COR-L47 (cell line): ENCODE measurements at regions not wholly inside any gene's neighbourhood (a gene's known extent, or its start where the extent isn't known, plus 50 kb on each side); places are given as distances from the start of the nearest gene placed in this dataset.

Experiments used
- DNase-seq: peaks from one replicate; lab custom pipeline; 2025; lab: John Stamatoyannopoulos, UW

DNA sequence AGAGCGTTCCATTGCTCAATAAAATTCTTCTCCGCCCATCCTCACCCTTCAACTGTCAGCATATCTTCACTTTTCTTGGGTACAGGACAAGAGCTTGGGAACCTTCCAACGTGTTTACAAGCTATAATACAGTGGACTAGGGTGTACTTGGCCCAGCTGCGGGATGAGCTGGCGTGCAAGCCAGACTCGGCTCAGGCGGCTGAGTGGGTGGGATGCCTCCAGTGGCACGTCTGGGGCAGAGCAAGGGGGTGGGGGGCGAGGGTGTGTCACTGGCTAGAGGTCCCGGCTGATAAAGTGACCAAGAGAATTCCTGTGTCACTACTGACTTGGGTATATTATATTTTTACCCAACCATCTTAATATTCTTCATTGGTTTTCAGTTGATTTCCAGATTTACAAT lies 179.7 kb downstream of the EVA1A start:
- no peak for DNase-seq

DNA sequence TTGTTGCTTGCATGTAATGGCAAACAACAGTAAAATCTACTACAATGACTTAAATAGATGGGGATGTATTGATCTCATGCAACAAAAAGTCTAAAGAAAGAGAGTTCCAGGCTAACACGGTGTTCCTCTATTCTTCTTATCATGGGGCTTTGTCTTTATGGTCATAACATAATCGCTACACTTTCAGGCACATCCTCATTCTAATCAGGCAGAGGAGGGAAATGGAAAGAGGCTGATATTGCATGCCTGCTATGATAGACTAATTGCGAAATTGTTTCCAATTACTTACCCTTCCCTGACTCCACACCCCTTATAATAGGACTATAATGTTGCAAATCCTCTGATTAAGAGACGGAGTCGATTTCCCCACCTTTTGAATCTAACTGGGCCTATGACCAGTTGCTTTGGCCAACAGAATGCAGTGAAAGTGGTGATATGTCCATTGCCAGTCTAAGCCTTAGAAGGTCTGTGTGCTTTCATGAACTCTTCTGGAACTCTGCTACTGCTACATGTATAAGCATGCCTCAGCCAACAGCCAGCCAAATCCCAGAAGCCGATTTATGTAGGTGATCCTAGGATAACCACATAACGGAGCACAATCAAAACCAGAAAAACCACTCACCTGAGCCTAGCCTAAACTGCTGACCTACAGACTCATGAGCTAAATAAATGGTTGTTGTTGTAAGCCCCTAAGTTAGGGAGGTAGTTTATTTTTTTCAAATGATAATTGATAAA lies 180.3 kb upstream of the TACR1 start:
- DNase-seq: no peak

DNA sequence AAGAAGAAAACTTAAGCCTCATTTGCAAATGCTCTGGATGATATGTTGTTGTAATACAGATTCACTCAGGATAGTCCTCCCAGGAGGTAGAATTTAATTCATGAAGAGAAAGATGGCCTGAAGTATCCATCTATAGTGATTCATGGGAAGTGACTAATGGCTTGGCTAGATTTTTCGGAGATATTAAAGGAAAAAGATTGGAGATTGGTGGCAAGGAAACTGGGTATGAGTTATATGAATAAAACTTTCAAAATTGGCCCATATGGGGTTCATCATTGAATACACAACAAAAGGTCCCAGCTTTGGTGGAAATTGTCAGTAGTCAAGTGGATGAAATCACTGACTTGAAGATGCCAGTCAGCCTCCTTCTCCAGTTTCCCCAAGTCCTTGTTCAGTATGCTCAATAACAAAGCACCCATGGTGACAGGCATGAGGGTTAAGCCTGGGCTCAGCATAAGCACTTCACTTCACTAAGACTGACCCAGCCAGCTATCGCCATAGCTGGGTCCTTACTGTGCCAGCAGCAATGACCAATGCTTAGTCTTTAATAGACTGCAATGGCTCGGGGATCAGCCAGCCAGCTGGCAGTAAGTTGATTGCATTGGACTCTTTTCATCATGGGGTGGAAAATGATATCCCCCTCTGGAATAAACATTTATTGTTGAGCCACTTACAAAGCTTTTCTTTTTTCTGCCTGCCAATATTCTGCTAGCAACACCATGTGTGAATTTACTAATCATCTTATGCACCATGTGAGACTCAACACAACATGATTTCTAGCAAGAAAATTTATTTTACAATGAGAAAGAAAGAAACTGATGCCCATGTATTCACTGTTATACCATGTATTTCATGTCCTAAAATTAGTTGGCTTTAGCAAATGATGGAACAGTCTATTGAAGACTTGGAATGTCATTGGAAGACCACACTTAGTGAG lies 176.6 kb upstream of the TACR1 start:
- DNase-seq: no peak

DNA sequence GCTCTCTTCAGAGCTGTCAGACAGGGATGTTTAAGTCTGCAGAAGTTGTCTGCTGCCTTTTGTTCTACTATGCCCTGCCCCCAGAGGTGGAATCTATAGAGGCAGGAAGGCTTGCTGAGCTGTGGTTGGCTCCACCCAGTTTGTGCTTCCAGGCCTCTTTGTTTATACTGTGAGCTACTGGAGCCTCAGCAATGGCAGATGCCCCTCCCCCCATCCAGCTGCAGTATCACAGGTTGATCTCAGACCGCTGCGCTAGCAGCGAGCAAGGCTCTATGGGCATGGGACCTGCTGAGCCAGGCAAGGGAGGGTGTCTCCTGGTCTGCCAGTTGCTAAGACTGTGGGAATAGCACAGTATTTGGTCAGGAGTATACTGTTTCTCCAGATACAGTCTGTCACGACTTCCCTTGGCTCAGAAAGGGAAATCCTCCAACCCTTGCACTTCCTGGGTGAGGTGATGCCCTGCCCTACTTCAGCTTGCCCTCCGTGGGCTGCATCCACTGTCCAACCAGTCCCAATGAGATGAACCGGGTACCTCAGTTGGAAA lies 175.2 kb upstream of the TACR1 start:
- DNase-seq: peak; percentile 68

DNA sequence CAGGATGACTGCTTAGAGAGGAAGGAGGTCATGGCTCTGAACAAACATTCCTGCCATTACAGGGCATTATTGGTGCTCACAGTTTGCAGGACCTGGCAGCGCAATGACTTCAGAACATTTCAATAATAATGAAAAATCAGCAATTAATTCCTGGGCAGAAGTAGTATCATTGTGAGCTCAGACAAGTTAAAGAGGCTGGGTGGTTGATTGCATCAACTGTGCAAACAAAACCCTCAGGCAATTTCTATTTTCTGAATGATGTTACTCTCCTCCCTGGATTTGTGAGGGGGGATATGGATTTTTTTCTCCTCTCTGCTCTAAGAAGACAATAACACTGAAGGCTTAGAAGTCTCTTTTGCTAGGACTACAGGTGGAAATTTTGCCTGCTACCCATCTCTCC lies 168.1 kb upstream of the TACR1 start:
- peak; percentile 24 for DNase-seq

DNA sequence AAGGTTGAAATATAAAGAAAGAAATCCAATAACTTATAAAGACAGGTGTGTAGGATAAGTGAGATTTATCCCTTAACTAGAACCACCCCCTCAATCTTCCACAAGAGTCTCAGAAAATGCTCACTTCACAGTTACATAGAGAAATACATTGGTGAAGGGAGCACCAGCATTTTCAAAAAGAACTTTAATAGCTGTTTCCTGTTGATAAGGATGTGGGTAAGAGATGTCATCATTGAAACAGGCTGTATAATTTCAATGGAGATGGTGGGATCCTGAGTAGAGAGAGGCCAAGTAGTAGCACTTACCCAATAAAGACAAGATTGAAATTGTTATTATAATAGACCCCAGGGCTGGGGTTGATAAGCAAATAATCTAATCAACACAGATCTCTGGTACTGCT lies 162.2 kb upstream of the TACR1 start:
- DNase-seq: no peak

DNA sequence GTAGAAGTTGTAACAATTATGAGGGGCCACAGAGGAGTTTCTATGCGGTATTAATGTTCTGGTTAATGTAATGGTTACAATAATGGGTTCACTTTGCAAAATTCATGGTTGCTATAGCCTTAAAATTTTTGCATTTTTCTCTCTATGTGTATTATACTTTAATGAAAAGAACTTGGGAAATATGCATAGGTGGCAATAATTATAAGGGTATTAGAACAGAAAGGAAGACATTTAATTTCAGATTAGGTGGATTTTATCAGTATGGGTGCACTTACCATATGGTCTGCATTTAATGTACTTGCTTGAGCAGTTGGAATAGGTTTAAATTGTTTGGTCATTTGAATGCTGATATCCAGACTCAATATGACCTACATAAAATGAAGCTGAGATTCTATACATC lies 161.6 kb upstream of the TACR1 start:
- no peak for DNase-seq

DNA sequence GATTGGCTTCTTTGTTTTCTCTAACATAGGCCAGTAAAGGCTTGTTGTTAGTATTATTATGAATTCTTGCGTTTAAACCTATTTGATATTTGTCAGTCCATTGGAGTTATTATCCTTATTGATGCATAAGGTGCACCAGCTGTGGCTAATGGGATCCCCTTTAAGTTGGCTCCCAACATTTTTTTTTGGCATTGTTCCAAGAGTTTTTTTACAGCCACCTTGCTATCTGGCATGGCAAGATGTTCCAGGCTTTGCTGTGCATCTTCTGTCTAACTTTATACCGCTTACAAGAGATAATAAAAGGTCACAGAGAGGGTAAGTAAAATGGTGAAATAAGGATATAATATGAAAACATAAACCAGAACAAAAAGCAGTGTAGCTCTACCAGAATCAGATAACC lies 157.5 kb upstream of the TACR1 start:
- no peak for DNase-seq

DNA sequence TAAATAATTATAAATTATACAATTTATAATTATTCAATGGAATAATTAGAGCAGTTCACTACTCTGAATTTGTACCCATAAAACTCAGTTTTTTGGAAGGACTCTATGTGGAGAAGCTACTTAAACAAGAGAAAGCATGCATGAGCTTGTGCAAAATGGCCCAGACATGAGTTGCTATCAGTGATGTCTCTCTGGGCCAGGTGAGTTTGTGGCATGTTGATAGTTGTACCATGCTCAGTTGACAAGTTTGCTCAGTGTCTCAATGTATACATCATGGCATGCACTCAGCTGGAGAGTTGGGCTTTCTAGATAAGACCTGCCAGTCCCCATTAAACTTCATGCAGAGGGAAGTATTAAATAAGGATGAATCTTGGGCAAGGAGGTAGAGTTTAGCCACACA lies 153.8 kb upstream of the TACR1 start:
- DNase-seq: no peak

DNA sequence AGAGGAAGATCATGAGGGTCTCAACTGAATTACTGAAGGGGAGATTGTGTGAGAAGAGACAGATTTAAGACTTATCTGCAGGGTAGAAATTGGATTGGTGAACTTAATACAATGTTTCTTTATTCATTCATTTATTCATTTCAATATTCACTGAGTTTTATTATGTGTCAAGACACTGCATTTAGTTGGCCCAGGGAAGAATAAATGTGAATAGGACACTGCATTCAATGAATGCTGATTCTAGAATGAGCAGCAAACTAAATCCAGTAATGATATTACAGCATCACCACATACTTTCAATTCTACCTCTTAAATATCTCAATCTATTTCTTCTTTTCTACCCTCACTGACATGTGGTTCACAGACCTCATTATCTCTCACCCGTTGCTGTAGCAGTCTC lies 149.0 kb upstream of the TACR1 start:
- no peak for DNase-seq

DNA sequence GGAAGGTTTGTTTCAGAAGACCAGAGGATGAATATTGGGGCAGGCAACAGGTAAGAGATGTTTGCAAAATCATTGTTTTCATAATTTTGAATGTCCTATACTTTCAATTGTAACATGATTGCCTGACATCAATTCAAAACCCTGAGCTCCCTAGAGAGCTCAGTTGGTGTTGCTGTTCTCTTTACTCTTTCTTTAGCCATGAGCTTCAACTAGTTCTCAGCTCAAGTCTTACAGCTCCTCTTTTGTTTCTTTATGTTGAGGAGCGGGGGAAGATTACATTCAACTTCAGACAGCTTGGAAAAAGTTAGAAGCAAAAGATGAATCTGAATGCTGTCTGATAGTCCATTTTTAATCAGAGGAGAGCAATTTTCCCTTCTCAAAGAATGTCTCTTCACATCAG lies 144.8 kb upstream of the TACR1 start:
- DNase-seq: no peak

DNA sequence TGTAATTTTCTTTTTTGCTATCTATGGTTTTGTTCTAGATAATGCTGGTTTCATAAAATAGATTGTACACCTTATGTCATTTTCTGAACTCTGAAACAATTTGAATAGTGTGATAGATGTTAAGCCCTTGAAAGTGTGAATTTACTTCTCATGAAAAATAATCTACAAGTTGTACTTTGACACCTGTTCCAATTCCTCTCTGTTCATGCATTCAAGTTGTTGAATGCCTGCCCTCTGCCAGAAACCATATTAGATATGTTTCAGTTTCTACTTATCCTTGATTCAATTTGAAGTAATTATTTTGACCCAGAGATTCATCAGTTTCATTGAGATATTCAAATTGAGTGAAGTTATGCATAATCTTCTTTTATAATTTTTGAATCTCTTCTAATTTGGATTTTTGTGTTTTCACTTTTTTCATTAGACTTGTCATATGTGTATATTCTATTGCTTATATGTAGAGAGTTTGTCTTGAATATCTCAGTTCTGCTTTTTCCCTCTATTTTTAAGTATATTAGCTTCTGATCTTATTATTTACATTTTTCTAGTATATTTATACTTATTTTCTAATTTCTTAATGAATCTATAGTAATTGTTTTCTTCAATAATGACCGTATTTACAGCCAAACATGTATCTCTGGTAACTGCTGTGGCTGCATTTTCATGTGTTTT lies 143.3 kb upstream of the TACR1 start:
- DNase-seq: no peak

DNA sequence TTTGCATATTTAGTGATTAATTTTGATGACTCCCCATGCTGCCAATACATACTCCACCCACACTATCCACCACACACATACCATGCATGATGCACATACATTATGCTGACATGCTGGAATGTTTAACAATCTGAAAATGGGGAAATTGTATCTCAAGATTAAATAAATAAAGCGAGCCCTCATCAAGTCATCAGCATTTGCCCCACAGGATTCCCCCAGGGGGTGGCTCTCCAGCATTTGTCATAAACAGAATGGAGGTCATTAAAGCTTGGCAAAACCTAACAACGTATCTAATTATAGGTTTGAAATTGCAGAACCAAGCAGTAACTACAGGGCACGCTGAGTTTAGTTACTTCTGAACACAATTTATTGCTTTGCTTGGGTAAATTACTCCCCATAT lies 141.2 kb upstream of the TACR1 start:
- peak; percentile 87 for DNase-seq

DNA sequence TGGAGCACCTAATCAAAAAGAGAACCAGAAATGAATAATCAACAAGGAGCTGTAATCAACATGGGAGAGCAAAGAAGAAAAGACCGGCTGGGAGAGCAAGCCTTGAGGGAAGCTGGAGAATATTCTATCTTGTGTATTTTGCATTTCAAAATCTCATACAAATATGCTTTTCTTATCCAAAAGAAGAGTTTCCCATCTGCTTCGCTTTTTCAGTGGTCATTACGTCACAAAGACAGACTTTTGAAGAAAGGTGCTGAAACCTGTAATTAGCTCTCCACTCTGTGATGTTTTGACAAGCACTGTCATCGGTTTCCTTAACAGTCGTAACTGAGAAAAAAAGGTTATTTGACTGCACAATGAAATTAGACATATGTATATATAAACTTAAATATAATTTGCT lies 139.1 kb upstream of the TACR1 start:
- DNase-seq: no peak

DNA sequence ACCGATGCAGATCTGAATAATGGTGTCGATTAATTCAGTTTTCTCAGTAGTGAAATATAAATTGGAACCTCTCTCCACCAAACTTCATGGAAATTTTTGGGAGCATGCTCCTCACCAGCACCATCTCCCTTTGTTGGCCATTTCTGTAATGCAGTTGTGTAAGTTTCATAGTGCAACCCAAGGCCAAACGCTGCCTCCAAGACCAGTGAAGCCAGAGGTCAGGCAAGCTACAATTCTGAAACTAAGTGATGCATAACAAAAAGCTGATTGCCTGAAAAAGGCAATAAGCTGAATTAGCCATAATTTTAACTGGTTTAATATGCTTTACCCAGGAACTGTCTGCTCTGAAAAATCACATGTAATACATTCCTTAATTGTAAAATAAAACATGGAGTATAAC lies 138.3 kb upstream of the TACR1 start:
- no peak for DNase-seq

DNA sequence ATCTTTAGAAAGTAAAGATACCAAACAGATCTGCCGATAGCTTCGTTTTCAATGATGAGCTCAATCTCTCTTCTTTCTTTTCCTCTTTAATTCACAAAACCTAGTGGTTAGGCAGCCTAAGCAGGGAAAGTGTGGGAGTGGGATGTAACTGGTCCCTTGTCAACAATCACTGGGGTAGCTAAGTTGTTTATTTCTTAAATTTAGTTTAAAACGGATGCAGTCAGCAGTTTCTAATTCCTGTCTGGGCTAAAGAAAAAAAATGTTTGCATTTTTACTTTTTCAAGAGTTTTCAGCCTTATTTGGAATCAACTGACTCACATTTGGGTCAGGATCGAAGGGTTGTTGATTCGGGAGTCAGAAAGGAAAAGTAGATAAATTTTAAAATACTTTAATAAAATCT lies 137.7 kb upstream of the TACR1 start:
- DNase-seq: no peak

DNA sequence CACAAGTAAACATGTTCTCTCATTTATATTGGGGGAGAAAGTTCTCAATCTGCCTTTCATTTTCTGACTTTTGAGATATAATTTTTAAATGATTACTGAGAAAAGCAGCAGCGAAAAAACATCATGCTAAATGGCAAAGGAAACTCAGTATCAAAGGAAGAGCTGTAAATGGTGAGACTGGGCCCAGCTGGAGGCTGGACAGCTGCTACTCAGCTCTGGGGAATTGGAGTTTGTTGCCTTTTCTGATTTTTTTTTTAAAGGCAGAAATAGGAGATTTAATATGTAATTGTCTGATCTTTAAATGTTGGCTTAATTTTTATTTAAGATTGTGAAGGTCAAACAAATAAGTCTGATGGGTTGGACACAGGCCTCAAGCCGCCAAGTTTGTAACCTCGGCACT lies 137.1 kb upstream of the TACR1 start:
- no peak for DNase-seq

DNA sequence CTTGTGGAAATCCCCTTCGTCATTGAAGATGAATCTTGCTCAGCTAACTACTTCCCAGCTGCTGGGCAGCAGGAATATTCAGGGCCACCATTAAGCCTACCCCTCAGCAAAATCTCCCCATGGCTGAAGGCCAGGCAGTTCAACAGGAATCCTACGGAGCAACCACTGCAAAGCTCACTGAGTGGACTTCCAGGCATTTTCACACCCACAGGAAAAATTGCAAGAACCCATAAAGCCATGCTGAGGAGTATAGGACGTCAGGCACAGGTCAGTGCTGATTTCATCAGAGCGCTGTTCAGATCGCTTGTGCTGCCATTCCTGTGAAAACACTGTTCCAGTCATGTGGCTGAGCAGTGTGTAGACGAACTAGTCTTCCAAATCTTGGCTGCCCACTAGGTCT lies 134.8 kb upstream of the TACR1 start:
- no peak for DNase-seq

DNA sequence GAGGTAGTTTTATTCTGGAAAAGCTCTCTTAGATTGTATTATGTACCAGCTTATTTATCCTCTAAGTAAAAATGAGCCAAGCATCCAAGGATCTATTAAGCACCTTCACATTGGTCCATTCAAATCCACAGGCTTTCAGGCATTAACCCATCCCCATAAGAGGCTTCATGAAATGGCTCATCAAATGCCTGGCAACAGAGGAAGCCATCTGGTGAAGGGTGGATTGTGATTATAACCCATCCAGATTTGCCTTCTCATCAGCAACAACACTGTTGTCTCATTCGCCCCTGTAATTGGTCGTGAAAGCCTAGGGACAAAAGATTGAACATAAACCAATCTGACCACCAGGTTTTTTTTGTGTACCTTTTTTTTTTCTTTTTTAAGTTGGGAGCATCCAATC lies 134.3 kb upstream of the TACR1 start:
- DNase-seq: no peak

DNA sequence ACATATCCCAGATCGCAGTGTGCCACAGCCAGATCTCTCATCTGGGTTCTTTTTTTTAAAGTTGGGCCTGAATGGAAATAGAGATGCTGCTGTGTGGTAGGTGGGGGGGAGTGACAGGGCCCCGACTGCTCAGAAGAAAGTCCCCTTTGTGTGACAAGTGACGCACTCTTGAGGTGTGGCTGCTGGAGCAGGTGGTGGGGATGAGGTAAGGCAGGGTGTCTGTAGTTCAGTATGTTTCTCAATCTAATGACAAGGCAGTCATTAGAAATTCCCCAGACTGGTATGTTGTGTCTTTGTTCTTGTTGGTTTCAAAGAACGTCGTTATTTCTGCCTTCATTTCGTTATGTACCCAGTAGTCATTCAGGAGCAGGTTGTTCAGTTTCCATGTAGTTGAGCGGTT lies 128.8 kb upstream of the TACR1 start:
- DNase-seq: no peak

DNA sequence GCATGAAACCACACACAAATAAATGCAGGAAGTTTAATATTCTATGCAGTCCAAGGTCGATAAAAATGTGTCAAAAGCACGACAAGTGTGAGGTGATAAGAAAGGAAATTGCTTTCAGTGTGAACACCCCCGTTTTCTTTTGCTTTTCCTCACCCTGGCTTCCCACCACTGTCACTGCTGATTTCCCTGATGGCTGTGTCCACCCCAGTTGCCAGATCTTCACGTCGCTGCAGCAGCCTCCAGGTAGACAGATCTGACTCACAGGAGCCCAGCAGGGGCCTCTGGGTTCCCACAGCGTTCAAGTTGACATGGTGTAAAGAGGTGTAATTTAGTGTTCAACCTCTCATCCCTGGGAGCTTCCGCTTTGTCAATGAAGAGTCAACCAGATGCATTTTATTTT lies 128.0 kb upstream of the TACR1 start:
- DNase-seq: peak; percentile 69

DNA sequence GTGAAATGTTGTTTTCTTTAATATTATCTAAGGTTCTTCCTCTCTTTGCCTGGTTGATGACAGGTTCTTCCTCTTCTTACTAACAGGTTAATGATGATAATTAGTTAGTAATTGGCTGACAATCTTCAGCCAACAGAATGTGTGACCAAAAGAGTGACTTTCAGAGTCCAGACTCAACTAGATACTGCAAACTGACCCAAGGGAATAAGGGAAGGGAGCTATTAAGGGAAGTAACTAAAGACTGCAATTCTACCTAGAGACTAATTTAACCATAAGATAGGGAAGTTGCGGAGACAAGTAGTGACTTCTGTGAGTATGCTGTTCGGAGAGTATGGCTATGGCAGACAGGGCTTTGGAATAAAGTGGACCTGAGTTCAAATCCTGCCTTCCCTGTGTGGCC lies 127.3 kb upstream of the TACR1 start:
- DNase-seq: no peak

DNA sequence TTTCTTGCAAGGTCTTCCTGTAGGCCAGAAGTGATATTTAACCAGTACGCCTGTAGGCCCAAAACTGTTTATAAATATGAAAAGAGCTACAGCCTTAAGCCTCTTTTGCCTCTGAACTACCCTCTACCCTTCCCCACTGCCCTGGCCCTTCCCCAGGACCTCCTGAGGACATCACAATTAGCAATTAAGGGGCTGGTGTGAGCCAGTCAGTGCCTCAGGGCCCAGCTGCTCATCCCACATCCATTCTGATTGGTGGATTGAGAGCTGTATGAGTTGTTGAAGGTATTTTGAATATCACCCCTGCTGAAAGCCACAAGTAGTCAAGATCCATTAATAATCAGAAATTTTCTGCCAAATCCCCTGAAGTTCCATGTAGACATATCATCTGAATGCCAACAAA lies 126.3 kb upstream of the TACR1 start:
- no peak for DNase-seq
